GM12891 (cell line): ENCODE measurements at regions not wholly inside any gene's neighbourhood (a gene's known extent, or its start where the extent isn't known, plus 50 kb on each side); places are given as distances from the start of the nearest gene placed in this dataset.

Experiments used
- DNase-seq: peaks from one replicate; pipeline ENCODE4 v3.0.0; 2011; ENCODE audit warnings: low spot score; ENCODE audit not compliant: insufficient read length
- FAIRE-seq: peaks from 2 replicates; lab custom pipeline; 2011; peaks lifted over from hg19 to GRCh38; lab: Jason Lieb, UNC
- PAX5 ChIP-seq: IDR thresholded peaks from 2 replicates; pipeline ENCODE4 v1.6.1; 2011; ENCODE audit warnings: low read length, moderate library complexity, mild to moderate bottlenecking; ENCODE audit not compliant: insufficient read depth, severe bottlenecking
- POLR2A ChIP-seq: IDR thresholded peaks from 2 replicates; pipeline ENCODE4 v1.6.1; 2011; ENCODE audit warnings: low read depth, low read length, control low read depth
- POLR2AphosphoS5 ChIP-seq: IDR thresholded peaks from 2 replicates; pipeline ENCODE4 v1.6.1; 2011; ENCODE audit warnings: low read depth, low read length, control low read depth
- POU2F2 ChIP-seq: IDR thresholded peaks from 2 replicates; pipeline ENCODE4 v1.6.1; 2011; ENCODE audit warnings: low read depth, mild to moderate bottlenecking, control low read depth, low read length, moderate library complexity
- SPI1 ChIP-seq: IDR thresholded peaks from 2 replicates; pipeline ENCODE4 v1.6.1; 2011; ENCODE audit warnings: low read depth, low read length, control low read depth
- TAF1 ChIP-seq: IDR thresholded peaks from 2 replicates; pipeline ENCODE4 v1.6.1; 2011; ENCODE audit warnings: low read depth, low read length, control low read depth

DNA sequence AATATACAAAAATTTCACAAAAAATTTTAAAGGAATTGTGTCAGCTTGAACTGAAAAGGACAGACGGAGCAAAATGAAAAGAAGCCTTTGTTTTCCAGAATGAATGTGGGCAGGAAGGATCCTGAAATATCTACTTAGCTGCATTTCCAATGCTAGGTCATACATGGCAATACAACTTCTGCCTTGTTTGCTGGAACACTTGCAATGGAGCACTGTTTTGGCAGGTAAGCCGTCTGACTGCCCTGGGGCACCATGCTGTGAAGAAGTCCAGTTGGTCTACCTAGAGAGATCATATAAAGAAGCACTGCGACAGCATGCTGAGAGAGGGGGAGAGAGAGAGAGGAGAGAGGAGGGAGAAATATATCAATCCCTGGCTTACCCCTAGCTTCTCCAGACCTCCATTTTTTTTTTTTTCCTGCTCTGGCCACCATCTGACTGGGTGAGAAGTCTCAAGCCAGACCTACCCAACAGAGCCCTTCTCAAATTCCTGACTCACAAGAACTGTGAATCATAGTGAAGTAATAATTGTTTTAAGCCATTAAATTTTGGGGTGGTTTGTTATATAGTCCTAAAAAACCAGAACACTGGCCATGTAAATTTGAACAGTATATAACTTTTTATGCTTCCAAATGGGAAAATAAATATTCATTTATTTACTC is 97.1 kb upstream of the PRICKLE1 start:
- no peak for TF ChIP-seq POLR2A
- no peak for TF ChIP-seq POLR2AphosphoS5
- no peak for TF ChIP-seq TAF1
- TF ChIP-seq PAX5: no peak
- TF ChIP-seq SPI1: no peak
- no peak for TF ChIP-seq POU2F2
- DNase-seq (no peak), FAIRE-seq (no peak)

DNA sequence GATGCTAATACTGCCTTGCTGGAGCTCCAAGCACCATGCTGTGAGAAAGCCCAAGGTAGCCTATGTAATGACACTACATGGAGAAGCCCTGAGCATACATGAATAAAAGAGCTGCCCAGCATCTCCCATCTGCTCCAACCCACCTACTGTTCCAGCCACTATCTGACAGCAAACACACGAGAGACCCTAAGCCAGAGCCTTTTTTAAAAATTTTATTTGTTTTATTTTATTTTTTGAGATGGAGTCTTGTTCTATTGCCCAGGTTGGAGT is 95.2 kb upstream of the PRICKLE1 start:
- DNase-seq: no peak
- no peak for FAIRE-seq
- no peak for TF ChIP-seq POLR2AphosphoS5
- no peak for TF ChIP-seq PAX5
- TF ChIP-seq POLR2A: no peak
- no peak for TF ChIP-seq SPI1
- TF ChIP-seq TAF1: no peak
- TF ChIP-seq POU2F2: no peak

DNA sequence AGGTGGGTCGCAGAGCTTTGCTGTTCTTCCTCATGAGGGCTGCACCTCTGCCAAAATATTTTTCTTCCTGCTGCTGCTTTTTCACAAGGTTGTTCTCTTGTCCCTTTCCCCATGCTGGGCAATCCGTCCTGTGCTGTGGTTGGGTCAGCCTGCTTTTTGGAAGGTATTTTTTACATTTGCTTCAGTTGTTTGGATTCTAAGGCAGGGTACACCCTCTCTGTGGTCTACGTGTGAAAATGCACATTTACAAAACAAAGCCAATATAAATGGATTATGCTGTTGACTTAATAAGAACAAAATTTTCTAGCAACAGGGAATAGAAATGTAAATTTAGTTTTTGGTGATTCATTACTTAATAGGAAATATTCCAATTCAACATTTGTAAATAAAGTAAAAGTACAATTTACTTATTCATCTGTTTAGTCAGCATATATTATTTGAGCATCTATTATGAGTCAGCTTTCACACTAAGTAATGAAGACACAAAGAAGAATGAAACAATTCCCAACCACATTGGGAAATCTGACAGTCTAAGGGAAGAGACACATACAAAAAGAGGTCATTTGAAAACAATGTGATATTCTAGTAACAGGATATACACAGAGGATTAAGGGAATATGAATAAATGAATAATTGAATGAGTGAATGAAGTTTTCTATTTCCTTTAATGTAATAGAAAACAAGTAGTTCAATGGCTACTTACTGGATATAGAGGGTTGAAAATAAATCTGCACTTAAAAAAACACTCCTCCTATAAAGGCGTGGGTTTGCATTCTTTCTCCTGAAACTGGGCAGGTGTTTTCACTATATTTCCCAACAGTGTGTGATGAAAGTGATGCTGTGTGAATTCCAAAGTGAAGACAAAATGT is 94.6 kb upstream of the PRICKLE1 start:
- no peak for DNase-seq
- FAIRE-seq: no peak
- no peak for TF ChIP-seq POLR2AphosphoS5
- TF ChIP-seq POLR2A: no peak
- no peak for TF ChIP-seq SPI1
- no peak for TF ChIP-seq POU2F2
- no peak for TF ChIP-seq TAF1
- no peak for TF ChIP-seq PAX5

DNA sequence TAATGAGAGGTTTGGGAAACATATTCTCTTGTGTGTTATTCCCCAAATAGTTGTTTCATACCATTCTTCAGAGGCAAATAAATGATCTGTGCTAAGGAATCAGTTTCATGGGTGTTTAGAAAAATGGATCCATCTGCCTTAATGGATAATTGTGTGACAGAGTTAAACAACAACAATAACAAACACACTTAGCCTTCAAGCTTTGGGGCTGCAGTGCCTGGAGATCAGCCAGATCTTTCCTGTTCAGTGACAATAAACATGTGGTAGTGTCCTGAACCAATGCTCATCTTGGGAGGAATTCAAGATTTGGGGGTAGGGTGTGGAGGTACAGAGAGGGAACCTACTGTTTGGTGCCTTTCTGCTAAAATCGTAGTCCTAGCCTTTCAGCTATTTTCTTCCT is 93.7 kb upstream of the PRICKLE1 start:
- DNase-seq: no peak
- TF ChIP-seq POLR2AphosphoS5: no peak
- TF ChIP-seq SPI1: no peak
- no peak for FAIRE-seq

DNA sequence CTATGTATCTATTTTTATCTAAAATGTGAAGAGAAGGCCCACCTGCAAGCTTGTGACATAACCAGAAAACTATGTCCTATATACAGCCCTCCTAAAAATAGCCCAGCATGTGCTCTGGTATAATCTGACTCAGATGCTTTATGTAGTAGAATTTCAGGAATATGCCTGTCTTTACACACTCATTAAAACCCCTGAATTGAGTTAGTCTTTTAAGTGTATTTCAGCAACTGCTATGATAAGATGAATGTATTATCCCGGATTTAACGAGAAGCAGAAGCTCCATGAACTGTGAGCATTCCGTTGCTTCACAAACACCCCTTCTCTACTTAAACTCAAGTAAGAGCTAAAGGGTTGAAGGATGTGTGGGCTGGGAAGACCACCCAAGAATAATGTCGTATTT is 89.9 kb upstream of the PRICKLE1 start:
- TF ChIP-seq SPI1 (no peak), PAX5 (no peak), POLR2A (no peak), POLR2AphosphoS5 (no peak), POU2F2 (no peak), TAF1 (no peak)
- no peak for DNase-seq
- FAIRE-seq: no peak

DNA sequence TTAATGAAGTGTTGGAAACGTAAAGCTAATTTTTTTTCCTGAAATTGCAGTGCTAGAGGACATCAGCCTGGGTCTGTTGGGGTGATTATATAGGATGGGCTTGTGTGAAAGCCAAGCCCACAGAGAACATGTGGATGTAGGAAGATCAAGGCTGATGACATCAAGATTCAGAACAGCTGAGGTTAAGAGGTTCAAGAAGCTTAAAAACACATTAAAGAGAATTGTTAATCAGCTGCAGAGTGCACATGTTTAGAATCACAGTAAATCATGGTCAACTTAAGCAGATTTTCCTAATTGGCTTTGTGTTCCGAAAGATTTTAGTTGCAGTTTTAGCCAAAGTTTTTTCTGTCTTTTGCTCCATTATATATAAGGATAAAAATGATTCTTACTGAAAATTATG is 87.9 kb upstream of the PRICKLE1 start:
- TF ChIP-seq POU2F2: no peak
- TF ChIP-seq PAX5: no peak
- no peak for TF ChIP-seq POLR2AphosphoS5
- TF ChIP-seq SPI1: no peak
- TF ChIP-seq TAF1: no peak
- no peak for TF ChIP-seq POLR2A
- DNase-seq (no peak), FAIRE-seq (no peak)

DNA sequence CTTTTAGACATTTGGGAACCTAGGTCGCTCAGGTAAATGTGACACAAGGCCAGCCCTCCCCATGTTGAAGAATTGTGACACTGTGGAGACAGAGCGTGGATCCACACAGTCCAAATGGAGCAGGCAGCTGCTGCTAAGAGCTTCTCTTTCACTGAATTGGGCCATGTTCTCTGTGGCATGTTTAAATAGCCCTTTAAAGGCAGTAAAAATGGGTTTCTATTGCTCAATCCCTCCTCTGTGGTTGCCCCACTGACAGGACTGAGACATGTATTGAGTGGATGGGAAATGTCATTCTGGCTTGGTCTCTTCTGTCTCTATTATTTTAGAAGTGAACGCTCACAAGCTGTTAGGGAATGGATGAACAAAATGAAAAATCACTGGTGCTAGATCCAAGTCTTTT is 84.0 kb upstream of the PRICKLE1 start:
- TF ChIP-seq POLR2AphosphoS5 (no peak), TAF1 (no peak), SPI1 (no peak)
- DNase-seq: no peak
- FAIRE-seq: no peak

DNA sequence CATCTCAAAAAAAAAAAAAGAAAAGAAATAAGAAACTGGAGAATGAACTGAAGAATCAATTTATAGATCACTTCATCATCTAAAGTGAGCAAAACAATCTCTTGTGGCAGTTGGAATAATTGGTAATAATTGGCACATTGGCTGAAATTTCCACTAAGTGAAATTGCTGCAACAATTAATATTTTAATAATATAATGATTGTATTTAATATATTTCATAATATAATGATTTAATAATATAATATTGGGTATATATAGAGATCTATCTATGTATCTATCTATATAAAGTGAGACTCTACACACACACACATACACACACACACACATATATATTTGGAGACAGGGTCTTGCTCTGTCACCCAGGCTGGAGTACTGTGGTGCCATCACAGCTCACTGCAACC is 81.2 kb upstream of the PRICKLE1 start:
- TF ChIP-seq POU2F2: no peak
- TF ChIP-seq PAX5: no peak
- TF ChIP-seq SPI1: no peak
- TF ChIP-seq POLR2AphosphoS5: no peak
- TF ChIP-seq TAF1: no peak
- no peak for TF ChIP-seq POLR2A
- DNase-seq (no peak), FAIRE-seq (no peak)

DNA sequence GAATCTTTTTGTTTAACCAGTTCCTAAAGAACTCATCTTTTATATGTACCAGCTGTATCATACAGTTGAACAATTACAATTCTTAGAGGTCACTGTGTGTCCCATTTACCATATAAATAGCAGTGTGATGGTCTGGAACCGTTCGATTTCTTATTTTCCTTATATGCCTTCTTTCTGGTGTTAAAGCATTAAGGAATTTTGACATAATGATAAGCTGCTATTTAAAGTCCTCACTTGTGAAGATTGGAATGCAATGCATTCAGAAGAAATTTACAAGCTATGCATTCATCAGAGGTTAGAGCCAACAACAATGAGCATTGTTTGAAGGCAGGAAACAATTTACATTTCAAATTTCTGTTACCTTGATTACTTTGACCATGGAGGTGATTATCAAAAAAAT is 80.0 kb upstream of the PRICKLE1 start:
- FAIRE-seq (no peak), DNase-seq (no peak)
- no peak for TF ChIP-seq PAX5
- TF ChIP-seq SPI1: no peak
- TF ChIP-seq POLR2AphosphoS5: no peak
- TF ChIP-seq TAF1: no peak
- TF ChIP-seq POLR2A: no peak
- no peak for TF ChIP-seq POU2F2

DNA sequence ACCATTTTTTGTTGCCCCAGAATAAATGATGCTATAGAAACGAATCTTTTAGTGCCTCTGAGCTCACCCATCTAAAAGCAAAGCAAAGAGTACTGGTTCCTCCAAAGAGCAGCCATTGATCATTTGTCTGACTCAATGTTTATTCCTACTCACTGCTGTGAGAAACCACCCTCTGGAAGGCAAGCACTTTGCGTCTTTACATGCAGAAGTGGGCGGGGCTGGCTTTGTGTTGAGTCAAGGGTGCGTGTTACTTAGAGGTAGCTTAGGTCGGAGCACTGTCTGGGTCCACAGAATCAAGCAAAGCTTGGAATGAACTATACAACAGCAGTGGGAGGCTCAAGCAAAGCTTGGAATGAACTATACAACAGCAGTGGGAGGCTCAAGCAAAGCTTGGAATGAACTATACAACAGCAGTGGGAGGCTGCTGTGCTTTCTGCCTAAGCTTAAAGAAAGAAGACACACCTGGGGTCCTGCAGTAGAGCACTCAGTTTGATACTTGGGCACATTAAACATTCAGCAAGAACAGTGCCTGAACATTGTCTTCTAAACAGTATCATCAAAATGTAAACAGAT is 77.2 kb upstream of the PRICKLE1 start:
- no peak for TF ChIP-seq PAX5
- no peak for TF ChIP-seq POLR2A
- TF ChIP-seq POLR2AphosphoS5: no peak
- no peak for TF ChIP-seq TAF1
- TF ChIP-seq POU2F2: no peak
- TF ChIP-seq SPI1: no peak
- peak; percentile 16 for FAIRE-seq
- DNase-seq: no peak
